SK-N-SH (cell line): ENCODE measurements at regions not wholly inside any gene's neighbourhood (a gene's known extent, or its start where the extent isn't known, plus 50 kb on each side); places are given as distances from the start of the nearest gene placed in this dataset.
A peak's percentile ranks its signal among the peaks of the same experiment; 100 is the strongest.

Source experiments
- CTCF ChIA-PET: fragments of 300-600, 350-600 bp; formaldehyde crosslinking; extraction: SDS; loops from one replicate; lab custom pipeline; 2021; lab: Yijun Ruan, JAX
- POLR2A ChIA-PET: fragments of 350-600 bp; sonication (Branson Sonifier 250); formaldehyde crosslinking; extraction: SDS; loops from one replicate; lab custom pipeline; 2020; ENCODE audit warnings: antibody characterized with exemption, inconsistent platforms; lab: Yijun Ruan, JAX
- DNase-seq: peaks from one replicate; pipeline ENCODE4 v3.0.0; 2012
- H2AFZ ChIP-seq: fragments of 200-600 bp; sonication (generic); 2 replicates; pipeline ENCODE4 v1.8.1; 2016; ENCODE audit warnings: antibody characterized with exemption, mild to moderate bottlenecking, low read depth
- H3F3A ChIP-seq: fragments of 200-600 bp; sonication (generic); replicated peaks from 2 replicates; pipeline ENCODE3; 2016; ENCODE audit warnings: antibody characterized with exemption, mild to moderate bottlenecking; ENCODE audit not compliant: insufficient read depth
- H3K27ac ChIP-seq, 2 experiments: fragments of 200-500 bp in 1 of 2; fragments of 200-600 bp in 1 of 2; sonication (Bioruptor generic) in 1 of 2; sonication (generic), shearing (Covaris generic) in 1 of 2; 2 replicates each; pipeline versions ENCODE4 v1.5.1 to v1.6.1; 2014 to 2016; ENCODE audit warnings: low read depth in 2 of 2, inconsistent platforms in 1 of 2, low read length in 1 of 2, mild to moderate bottlenecking in 1 of 2, mixed read lengths in 1 of 2
- H3K27me3 ChIP-seq: fragments of 200-600 bp; sonication (generic), shearing (Covaris generic); 2 replicates; pipeline ENCODE4 v1.6.1; 2016; ENCODE audit warnings: mixed run types; ENCODE audit not compliant: insufficient read depth
- H3K36me3 ChIP-seq, 2 experiments: fragments of 200-500 bp in 1 of 2; fragments of 200-600 bp in 1 of 2; sonication (Bioruptor generic) in 1 of 2; sonication (generic) in 1 of 2; replicated peaks in 1 of 2; 2 replicates each; pipeline versions ENCODE3 to v1.5.1; 2014 to 2016; ENCODE audit warnings: low read length in 1 of 2, mild to moderate bottlenecking in 1 of 2; ENCODE audit not compliant: insufficient read depth in 2 of 2, control insufficient read depth in 1 of 2
- H3K4me1 ChIP-seq, 2 experiments: fragments of 200-500 bp in 1 of 2; fragments of 200-600 bp in 1 of 2; sonication (Bioruptor generic) in 1 of 2; sonication (generic), shearing (Covaris generic) in 1 of 2; 2 replicates each; pipeline versions ENCODE4 v1.5.1 to v1.6.1; 2014 to 2016; ENCODE audit warnings: low read depth in 1 of 2, low read length in 1 of 2, mixed run types in 1 of 2; ENCODE audit not compliant: insufficient read depth in 2 of 2, control insufficient read depth in 1 of 2
- H3K4me2 ChIP-seq: fragments of 200-600 bp; sonication (generic), shearing (Covaris generic); 2 replicates; pipeline ENCODE4 v1.6.1; 2017; ENCODE audit warnings: mixed run types
- H3K4me3 ChIP-seq, 2 experiments: fragments of 200-500 bp in 1 of 2; fragments of 200-600 bp in 1 of 2; sonication (Bioruptor generic) in 1 of 2; sonication (generic), shearing (Covaris generic) in 1 of 2; 2 replicates each; pipeline versions ENCODE4 v1.5.1 to v1.8.1; 2014 to 2016; ENCODE audit warnings: low read depth in 2 of 2, inconsistent platforms in 1 of 2, low read length in 1 of 2, mild to moderate bottlenecking in 1 of 2, mixed read lengths in 1 of 2, moderate library complexity in 1 of 2
- H3K79me2 ChIP-seq: fragments of 200-600 bp; sonication (generic); 2 replicates; pipeline ENCODE4 v1.8.1; 2017; ENCODE audit warnings: mild to moderate bottlenecking; ENCODE audit not compliant: insufficient read depth
- H3K9ac ChIP-seq: fragments of 200-600 bp; sonication (generic); 2 replicates; pipeline ENCODE4 v1.6.1; 2017; ENCODE audit warnings: mixed run types
- H3K9me2 ChIP-seq: fragments of 200-600 bp; sonication (generic); 2 replicates; pipeline ENCODE4 v1.6.1; 2017; ENCODE audit warnings: mixed run types
- H3K9me3 ChIP-seq: fragments of 200-600 bp; sonication (generic); 2 replicates; pipeline ENCODE4 v1.6.1; 2017; ENCODE audit warnings: mixed run types, mild to moderate bottlenecking, moderate library complexity
- H4K20me1 ChIP-seq: fragments of 200-600 bp; sonication (generic); 2 replicates; pipeline ENCODE4 v1.6.1; 2017; ENCODE audit warnings: mild to moderate bottlenecking, mixed run types; ENCODE audit not compliant: insufficient read depth
- CHD2 ChIP-seq: fragments of 150-350 bp; IDR thresholded peaks from 2 replicates; pipeline ENCODE4 v1.6.1; 2018; ENCODE audit warnings: low read length; ENCODE audit not compliant: partially characterized antibody
- CTCF ChIP-seq: fragments of 200-600 bp; sonication (generic); IDR thresholded peaks from 2 replicates; pipeline ENCODE4 v1.6.1; 2017; ENCODE audit warnings: antibody characterized with exemption, mild to moderate bottlenecking, moderate library complexity
- MAX ChIP-seq: IDR thresholded peaks from 2 replicates; pipeline ENCODE4 v1.4.0; 2012; ENCODE audit warnings: low read depth
- REST ChIP-seq: IDR thresholded peaks from 2 replicates; pipeline ENCODE4 v1.6.1; 2012; ENCODE audit warnings: mild to moderate bottlenecking, low read depth, low read length, moderate library complexity
- TAF1 ChIP-seq: IDR thresholded peaks from 2 replicates; pipeline ENCODE4 v1.6.1; 2012; ENCODE audit warnings: low read depth, mild to moderate bottlenecking, low read length, moderate library complexity, borderline replicate concordance
- USF2 ChIP-seq: fragments of 150-350 bp; IDR thresholded peaks from 2 replicates; pipeline ENCODE4 v1.6.1; 2017; ENCODE audit warnings: antibody characterized with exemption, low read length, low read depth, borderline replicate concordance
- WGBS: methylation state at CpG from one replicate; pipeline ENCODE4 v1.1.6; 2017; ENCODE audit warnings: low lambda C conversion rate; 5-methylcytosine and 5-hydroxymethylcytosine counted together

- 11% methylated on average over 2 of the region's 2 CpGs for WGBS
- Histone ChIP-seq H3K9me2 (no peaks in the 10 kb centered on the region), H4K20me1 (no peaks in the 10 kb centered on the region), H3K9ac (no peak overlapping the region), H3K27ac (no peak overlapping the region), H3K79me2 (no peaks in the 10 kb centered on the region), H3K36me3 (no peaks in the 10 kb centered on the region), H3K9me3 (no peaks in the 10 kb centered on the region), H3F3A (no peaks in the 10 kb centered on the region), H3K27me3 (no peaks in the 10 kb centered on the region), H3K4me1 (no peaks in the 10 kb centered on the region), H2AFZ (no peak overlapping the region), H3K4me2 (no peak overlapping the region), H3K4me3 (no peak overlapping the region)
- POLR2A ChIA-PET: no interaction called here
- TF ChIP-seq REST: no peak
- no peak for TF ChIP-seq MAX
- TF ChIP-seq TAF1: no peak
- no peak for TF ChIP-seq CHD2
- CTCF ChIA-PET: no interaction called here
- DNase-seq: no peak
These were observed 830.9 kb upstream of the AGA start for GRCh38 chr4:178273168-178273567.

GRCh38 chr4:178275671-178276360 lies 833.6 kb upstream of the AGA start:
- H3F3A ChIP-seq: no peaks in the 10 kb centered on the region
- DNase-seq: peak; percentile 6
- TF ChIP-seq CTCF (peak; percentile 52), USF2 (no peak)
- no peak overlapping the region for H3K27ac ChIP-seq
- no peaks in the 10 kb centered on the region for H3K79me2 ChIP-seq
- no peaks in the 10 kb centered on the region for H4K20me1 ChIP-seq
- H3K9ac ChIP-seq: no peak overlapping the region
- peak overlapping the region; percentile 33; the same call in 1 of the 2 replicates for H3K4me2 ChIP-seq
- ChIA-PET POLR2A (no interaction called here), CTCF (no interaction called here)
- H3K9me2 ChIP-seq: no peaks in the 10 kb centered on the region
- H3K4me3 ChIP-seq: no peak overlapping the region
- no peaks in the 10 kb centered on the region for H3K9me3 ChIP-seq
- H3K4me1 ChIP-seq: no peaks in the 10 kb centered on the region
- no peak overlapping the region for H2AFZ ChIP-seq
- H3K27me3 ChIP-seq: no peaks in the 10 kb centered on the region; the same call in 1 of the 2 replicates
- H3K36me3 ChIP-seq: no peaks in the 10 kb centered on the region
- 1% methylated on average over 5 of the region's 5 CpGs for whole genome bisulfite sequencing
